Rectal smooth muscle tissue (tissue), 1 donor: ENCODE measurements at regions not wholly inside any gene's neighbourhood (a gene's known extent, or its start where the extent isn't known, plus 50 kb on each side); places are given as distances from the start of the nearest gene placed in this dataset.

ENCODE experiments used
- H3K27ac ChIP-seq: one replicate; pipeline ENCODE4 v1.7.0; 2013; ENCODE audit warnings: low read depth, low read length, inconsistent platforms
- H3K27me3 ChIP-seq: one replicate; pipeline ENCODE4 v1.7.0; 2013; ENCODE audit warnings: low read length; ENCODE audit not compliant: control insufficient read depth, insufficient read depth
- H3K36me3 ChIP-seq: one replicate; pipeline ENCODE4 v1.7.0; 2013; ENCODE audit warnings: low read length; ENCODE audit not compliant: control insufficient read depth, insufficient read depth
- H3K4me1 ChIP-seq: one replicate; pipeline ENCODE4 v1.7.0; 2013; ENCODE audit warnings: low read length; ENCODE audit not compliant: control insufficient read depth, insufficient read depth
- H3K4me3 ChIP-seq: one replicate; pipeline ENCODE4 v1.7.0; 2013; ENCODE audit warnings: low read length
- H3K9ac ChIP-seq: one replicate; pipeline ENCODE4 v1.7.0; 2013; ENCODE audit warnings: low read length

DNA sequence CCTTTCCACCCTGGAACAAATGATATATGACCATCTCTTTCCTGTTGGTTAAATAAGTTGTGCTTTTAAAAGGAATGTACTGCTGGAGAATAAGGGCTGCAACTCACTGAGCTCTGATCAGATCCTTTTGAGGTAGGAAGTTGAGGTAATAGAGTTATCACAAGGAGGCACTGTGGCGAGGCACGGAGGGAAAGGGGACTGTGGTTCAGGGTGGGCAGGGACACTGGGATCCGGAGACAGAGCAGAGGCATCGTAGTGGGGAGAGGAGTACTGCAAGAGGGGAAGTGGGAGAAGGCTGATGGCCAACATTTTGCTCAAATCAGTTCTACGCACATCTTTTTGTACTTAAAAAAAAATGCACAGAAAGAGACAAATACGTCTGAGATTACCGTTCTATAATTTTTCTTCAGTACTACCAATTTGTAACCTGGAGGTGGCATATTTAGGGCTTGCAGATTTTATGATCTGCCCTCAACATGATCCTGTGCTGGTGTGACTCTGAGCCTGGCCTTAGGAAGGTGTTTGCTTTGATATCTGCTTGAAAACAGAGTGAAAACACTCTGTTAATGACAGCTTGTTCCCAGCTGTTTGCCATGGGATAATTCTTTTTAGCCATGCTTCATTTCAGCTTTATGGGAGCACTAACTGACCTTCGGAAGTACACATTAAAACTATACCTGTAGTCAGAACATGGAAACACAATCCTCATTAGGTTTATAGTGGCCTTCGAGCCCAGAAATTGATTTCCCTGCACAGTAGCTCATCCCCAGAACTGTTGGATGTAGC lies 168.1 kb downstream of the KCNE4 start:
- H3K4me3 ChIP-seq, result no peak overlapping the region
- peaks cover 7% of the 10 kb centered on the region for H3K4me1 ChIP-seq
- H3K27ac ChIP-seq, result no peak overlapping the region
- H3K9ac ChIP-seq, result no peak overlapping the region
- H3K27me3 ChIP-seq, result no peaks in the 10 kb centered on the region
- H3K36me3 ChIP-seq, result no peaks in the 10 kb centered on the region

DNA sequence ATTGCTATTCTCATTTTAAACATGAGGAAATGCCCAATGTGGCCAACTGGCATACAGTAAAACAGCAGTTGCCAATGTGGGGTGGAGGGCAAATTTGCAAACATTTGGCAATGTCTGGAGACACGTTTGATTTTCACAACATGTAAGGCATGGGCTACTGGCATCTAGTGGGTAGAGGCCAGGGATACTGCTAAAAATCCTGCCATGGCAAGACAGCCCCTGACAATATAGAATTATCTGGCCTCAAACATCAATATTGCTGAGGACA lies 168.6 kb downstream of the KCNE4 start:
- H3K27me3 ChIP-seq, result no peaks in the 10 kb centered on the region
- H3K4me1 ChIP-seq, result peaks cover 3% of the 10 kb centered on the region
- H3K36me3 ChIP-seq, result no peaks in the 10 kb centered on the region
- no peak overlapping the region for H3K9ac ChIP-seq
- H3K27ac ChIP-seq, result no peak overlapping the region
- no peak overlapping the region for H3K4me3 ChIP-seq

DNA sequence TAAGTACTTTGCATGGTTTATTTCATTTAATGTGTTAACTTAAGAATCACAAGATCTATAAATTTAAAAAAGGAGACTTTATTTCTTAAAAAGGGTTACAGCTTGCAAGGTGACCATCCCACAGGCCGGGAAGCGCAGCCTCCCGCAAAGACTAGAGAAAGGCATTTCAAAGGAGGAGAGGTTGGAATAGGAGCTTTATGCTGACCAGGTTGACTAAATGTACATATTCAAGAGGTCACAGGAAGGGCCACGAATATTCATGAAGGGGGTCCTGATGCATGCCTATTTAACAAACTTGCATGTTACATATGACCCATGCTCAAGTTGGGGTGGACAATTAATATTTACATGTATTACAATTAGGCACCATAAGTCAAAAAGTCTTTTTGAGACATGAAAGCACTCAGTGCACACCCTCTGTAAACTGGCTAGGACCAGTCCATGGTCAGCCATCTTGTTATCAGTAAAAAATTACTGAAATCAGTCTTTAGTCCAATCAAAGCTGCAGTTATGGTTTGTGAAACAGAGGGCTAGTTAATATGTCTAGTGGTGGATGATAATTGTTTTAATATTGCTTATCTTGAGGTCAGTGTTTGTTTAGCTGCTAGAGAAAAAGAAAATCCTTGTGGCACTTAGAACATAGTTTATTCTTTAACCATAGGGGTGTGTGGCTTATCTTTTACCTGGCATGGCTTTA lies 169.3 kb downstream of the KCNE4 start:
- H3K36me3 ChIP-seq, result no peaks in the 10 kb centered on the region

DNA sequence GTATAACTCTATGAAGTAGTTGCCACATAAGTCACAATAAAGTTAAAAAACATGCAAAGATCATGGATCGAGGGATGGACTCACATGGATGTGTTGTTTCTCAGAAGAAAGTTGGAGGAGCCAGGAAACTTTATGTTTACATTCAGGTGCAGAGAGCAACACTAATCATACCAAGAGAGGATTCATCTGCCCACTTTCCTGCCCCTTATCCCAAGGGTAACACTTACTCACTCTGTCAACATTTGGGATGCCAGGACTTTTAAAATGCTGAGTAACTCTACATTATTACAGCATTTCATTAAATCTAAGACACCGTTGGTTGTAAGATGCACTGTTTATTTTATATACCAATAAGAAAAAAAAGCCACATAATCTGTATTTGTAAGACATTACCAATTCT lies 170.4 kb downstream of the KCNE4 start:
- H3K27ac ChIP-seq, result no peak overlapping the region
- H3K4me1 ChIP-seq, result no peaks in the 10 kb centered on the region
- no peaks in the 10 kb centered on the region for H3K36me3 ChIP-seq
- no peak overlapping the region for H3K4me3 ChIP-seq
- H3K27me3 ChIP-seq, result no peaks in the 10 kb centered on the region
- H3K9ac ChIP-seq, result no peak overlapping the region

More for the DNA sequence above, 169.3 kb downstream of the KCNE4 start:
- Histone ChIP-seq H3K27ac (no peak overlapping the region), H3K9ac (no peak overlapping the region), H3K4me1 (no peaks in the 10 kb centered on the region), H3K4me3 (no peak overlapping the region), H3K27me3 (no peaks in the 10 kb centered on the region)

DNA sequence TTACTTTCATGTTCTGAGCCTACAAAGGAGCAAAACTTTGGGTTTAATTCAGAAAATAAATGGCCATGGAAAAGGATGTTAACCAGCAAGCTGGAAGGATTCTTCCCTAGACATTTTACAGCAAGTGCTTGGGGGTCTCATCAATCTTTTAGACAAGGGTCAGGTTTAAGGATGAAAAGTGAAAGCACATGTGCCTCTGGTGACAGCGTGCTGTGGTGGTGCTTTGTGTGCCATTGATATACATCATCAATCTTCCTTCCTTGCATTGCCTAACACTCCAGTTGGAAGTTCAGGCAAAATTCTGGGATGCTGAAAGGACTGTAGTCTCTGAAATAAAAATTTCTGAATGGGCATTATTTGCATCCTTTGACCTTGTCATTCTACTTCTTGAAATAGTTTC lies 171.2 kb downstream of the KCNE4 start:
- Histone ChIP-seq H3K4me1 (no peaks in the 10 kb centered on the region), H3K27ac (no peak overlapping the region), H3K9ac (no peak overlapping the region)

DNA sequence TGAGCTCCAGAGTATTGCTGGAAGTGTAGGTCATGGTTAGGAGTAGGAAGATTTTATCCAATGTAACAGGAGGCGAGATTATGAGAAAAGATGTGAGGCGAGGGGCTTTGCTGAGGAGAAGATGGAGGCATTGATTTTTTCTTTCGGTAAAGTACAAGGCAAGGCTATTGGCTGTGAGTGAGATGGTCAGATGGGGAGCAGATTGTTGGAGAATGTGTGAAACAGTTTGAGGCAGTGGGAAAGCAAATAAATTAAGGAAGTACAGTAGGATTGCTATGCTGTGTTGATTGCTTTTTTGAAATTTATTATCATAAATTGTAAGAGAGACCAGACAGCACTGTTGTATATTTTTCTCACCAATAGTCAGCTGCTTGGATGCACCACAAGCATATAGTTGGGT lies 173.3 kb downstream of the KCNE4 start:
- no peaks in the 10 kb centered on the region for H3K36me3 ChIP-seq
- no peaks in the 10 kb centered on the region for H3K4me1 ChIP-seq
- no peak overlapping the region for H3K27ac ChIP-seq
- H3K9ac ChIP-seq, result no peak overlapping the region
- no peaks in the 10 kb centered on the region for H3K27me3 ChIP-seq
- no peak overlapping the region for H3K4me3 ChIP-seq

More for the DNA sequence above, 171.2 kb downstream of the KCNE4 start:
- H3K27me3 ChIP-seq, result no peaks in the 10 kb centered on the region
- no peaks in the 10 kb centered on the region for H3K36me3 ChIP-seq
- no peak overlapping the region for H3K4me3 ChIP-seq

DNA sequence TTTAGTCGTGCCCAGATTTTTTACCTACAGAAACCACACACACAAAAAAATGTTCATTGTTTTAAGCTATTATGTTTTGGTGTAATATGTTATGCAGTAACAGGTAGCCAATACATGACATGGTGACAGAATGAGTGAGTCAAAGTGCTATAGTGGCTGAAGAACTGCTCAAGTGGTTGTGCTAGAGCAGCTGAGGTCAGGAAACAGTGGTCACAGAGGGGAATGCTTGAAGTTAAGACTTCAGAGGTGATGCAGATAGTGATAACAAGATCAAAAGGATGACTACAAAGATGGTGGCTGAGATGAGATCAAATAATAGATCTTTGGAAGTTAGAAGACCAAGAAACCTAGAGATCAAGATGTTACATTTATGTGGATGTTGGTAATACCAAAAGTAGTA lies 174.3 kb downstream of the KCNE4 start:
- H3K27ac ChIP-seq, result no peak overlapping the region
- H3K36me3 ChIP-seq, result no peaks in the 10 kb centered on the region
- H3K27me3 ChIP-seq, result no peaks in the 10 kb centered on the region
- H3K9ac ChIP-seq, result no peak overlapping the region
- no peaks in the 10 kb centered on the region for H3K4me1 ChIP-seq
- H3K4me3 ChIP-seq, result no peak overlapping the region

DNA sequence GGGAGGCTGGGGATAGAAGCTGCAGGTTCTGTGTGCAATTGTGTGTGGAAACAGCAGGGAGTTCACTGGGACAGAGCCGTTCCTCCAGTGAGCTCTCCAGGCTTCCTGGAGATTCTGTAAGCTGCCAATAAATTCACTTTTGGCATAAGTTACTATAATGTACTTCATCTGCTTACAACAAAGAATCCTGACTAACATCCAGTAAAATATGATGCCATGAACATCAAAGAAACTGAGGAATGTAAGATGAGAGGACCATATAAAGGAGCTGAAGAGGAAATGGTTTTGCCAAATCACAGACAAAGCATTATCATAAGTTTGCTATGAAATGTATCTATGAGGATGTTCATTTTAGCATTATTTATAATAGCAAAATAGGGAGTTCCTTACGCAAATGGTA lies 175.3 kb downstream of the KCNE4 start:
- H3K9ac ChIP-seq, result no peak overlapping the region

DNA sequence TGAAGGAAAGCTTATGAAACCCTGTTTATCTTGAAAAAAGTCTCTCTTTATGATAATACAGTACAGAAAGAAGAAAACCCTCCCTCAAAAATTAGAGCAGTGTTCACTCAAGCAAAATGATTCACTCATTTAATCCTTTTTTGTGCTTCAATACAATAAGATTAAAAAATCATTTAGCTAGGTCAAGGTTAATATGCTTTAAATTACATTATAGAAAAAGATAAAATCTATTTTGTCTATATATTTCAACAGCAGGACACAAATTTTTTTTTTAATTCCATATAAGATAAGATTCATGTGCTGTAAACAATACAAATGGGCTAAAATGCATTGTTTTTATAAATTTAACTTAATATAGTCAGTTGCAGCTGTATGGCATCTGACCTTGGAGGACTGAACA lies 176.9 kb downstream of the KCNE4 start:
- Histone ChIP-seq H3K4me3 (no peak overlapping the region), H3K27ac (no peak overlapping the region), H3K36me3 (no peaks in the 10 kb centered on the region)

More for the DNA sequence above, 175.3 kb downstream of the KCNE4 start:
- Histone ChIP-seq H3K27ac (no peak overlapping the region), H3K27me3 (no peaks in the 10 kb centered on the region), H3K36me3 (no peaks in the 10 kb centered on the region), H3K4me1 (peaks cover 3% of the 10 kb centered on the region), H3K4me3 (no peak overlapping the region)

DNA sequence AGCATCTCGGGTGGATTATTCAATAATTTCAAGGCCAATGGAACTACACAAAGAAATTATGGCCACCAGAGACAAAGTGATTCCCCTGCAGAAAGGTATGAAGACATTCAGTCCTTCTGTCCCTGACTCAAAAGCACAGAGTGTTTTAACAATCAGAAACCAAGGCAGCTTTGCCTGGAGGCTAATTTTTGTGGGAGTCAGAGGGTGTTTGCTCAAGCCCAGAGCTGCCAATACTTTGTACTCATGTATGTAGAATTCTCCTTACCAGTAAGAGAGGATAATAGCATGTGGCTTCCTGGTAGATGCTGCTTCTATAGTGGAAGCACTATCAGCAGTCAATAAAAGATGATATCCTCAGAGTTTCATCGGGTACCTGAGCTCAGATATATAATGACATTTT lies 178.4 kb downstream of the KCNE4 start:
- Histone ChIP-seq H3K4me1 (peaks cover 3% of the 10 kb centered on the region), H3K36me3 (no peaks in the 10 kb centered on the region), H3K27me3 (no peaks in the 10 kb centered on the region), H3K4me3 (no peak overlapping the region), H3K27ac (no peak overlapping the region), H3K9ac (no peak overlapping the region)

More for the DNA sequence above, 176.9 kb downstream of the KCNE4 start:
- Histone ChIP-seq H3K27me3 (no peaks in the 10 kb centered on the region), H3K4me1 (peaks cover 3% of the 10 kb centered on the region), H3K9ac (no peak overlapping the region)

DNA sequence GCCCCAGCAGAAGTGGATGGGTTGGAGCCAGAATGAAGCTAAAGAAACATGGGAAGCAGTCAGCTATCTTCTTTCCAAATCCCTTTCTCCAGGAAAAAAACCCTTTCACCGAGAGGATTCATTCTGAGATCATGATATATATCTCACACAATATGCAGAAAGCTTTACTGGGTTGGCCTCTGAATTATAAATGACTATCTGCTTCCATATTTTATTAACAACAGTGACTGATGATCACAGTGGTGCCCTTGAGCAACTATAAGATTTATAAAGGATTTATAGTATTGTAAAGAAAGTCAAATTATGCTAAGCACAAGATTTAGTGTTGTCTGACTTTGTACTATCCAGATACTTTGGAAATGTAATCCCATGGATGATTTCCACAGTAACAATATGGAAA lies 180.3 kb downstream of the KCNE4 start:
- no peak overlapping the region for H3K9ac ChIP-seq
- no peaks in the 10 kb centered on the region for H3K27me3 ChIP-seq
- no peak overlapping the region for H3K4me3 ChIP-seq
- H3K4me1 ChIP-seq, result peaks cover 3% of the 10 kb centered on the region
- H3K27ac ChIP-seq, result no peak overlapping the region
- no peaks in the 10 kb centered on the region for H3K36me3 ChIP-seq

DNA sequence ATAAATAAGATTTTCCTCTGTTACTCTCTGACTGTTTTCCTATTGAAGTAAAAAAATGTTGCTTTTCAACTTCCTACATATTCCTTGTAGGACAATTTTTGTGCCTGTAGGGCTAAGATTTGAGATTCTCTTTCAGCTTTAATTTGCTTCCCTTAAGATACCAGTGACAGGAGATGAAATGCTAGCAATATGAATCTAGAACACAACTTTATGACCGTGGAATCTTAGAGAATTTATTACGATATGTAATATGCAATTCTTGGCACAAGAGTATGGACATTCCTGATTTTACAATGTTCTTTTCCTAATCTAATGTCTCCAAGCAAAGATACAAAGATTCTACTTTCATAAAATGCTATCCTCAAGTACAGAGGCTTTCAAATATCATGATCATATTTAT lies 180.9 kb downstream of the KCNE4 start:
- H3K36me3 ChIP-seq, result no peaks in the 10 kb centered on the region
- H3K9ac ChIP-seq, result no peak overlapping the region
- no peak overlapping the region for H3K27ac ChIP-seq

DNA sequence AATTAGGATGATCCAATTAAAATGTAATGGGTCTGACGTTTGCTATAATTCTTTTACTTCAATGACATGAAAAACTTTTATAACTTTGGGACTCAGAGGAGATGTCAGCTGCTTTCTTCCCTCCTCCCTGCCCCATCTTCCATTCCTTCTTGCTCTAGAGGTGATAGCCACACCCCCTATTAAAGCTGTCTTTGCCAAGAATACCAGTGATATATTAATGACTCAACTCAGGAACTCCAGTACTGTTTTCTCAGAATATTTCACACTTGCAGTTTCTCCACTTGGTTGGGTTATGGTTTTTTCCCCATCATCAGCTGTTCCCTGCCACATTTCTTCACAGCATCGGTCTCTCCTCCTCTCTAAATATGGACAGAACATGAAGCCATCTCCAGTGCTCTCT lies 184.0 kb downstream of the KCNE4 start:
- no peaks in the 10 kb centered on the region for H3K36me3 ChIP-seq
- H3K27me3 ChIP-seq, result no peaks in the 10 kb centered on the region
- H3K4me3 ChIP-seq, result no peak overlapping the region
- H3K4me1 ChIP-seq, result peaks cover 3% of the 10 kb centered on the region
- H3K27ac ChIP-seq, result no peak overlapping the region
- H3K9ac ChIP-seq, result no peak overlapping the region

More for the DNA sequence above, 180.9 kb downstream of the KCNE4 start:
- Histone ChIP-seq H3K4me1 (peaks cover 3% of the 10 kb centered on the region), H3K27me3 (no peaks in the 10 kb centered on the region), H3K4me3 (no peak overlapping the region)
